ENCODE measurements at regions not wholly inside any gene's neighbourhood (a gene's known extent, or its start where the extent isn't known, plus 50 kb on each side); places are given as distances from the start of the nearest gene placed in this dataset.

DNA sequence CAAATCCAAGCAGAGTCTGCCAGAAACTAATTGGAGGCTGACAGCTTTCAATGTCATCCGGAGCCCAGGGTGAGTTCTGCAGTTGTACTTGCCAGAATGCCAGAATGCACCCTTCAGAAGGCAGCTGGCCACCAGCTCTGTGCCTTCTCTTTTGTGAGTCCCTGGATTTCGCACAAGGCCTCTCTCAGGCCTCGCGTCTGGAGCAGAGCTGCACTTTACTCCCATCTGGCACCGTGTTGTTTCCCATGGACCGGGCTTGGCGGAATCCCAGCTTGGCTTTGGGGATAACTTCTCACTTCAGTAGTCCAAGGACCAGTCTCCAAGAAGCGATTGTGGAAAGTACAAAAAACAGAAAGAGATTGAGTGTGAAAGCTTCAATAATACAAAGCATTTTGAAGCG, 451.3 kb upstream of the KIRREL3 start:
- no peak for DNase-seq

DNA sequence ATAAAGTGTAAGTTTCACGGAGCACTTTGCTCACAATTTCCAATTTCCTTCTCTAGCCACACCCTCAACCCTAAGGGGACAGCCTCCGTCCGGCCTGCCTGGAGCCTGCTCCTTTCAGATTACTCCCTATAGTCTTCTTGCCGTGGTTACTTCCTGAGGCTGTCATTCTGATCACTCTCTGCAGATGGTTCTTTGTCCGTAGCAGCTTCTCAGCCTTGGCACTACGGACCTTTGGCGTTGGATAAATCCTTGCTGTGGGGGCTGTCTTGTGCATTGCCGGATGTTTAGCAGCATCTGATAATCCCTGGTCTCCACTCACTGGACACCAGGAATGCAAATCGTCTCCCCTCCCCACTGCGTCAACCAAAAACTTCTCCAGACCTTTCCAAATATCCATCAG, 447.5 kb upstream of the KIRREL3 start:
- no peak for DNase-seq

DNA sequence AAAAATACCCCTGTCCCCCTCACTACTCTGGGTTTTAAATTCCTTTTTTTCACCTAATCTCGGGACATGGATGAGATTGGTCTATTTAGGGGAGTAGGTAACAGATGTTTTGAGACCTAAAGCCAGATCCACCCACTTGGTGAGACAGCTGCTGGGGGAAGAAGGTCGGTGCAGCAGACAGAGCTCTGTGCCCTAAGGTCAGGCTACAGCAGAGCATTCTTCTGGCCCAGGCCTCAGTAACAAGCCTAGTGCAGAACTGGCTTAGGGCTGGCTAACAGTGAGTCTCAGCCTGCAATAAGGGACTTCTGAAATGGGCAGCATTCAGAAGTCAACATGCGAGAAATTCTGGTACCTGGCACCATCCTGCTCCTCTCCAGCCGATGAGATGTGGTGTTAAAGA, 444.9 kb upstream of the KIRREL3 start:
- DNase-seq: no peak

DNA sequence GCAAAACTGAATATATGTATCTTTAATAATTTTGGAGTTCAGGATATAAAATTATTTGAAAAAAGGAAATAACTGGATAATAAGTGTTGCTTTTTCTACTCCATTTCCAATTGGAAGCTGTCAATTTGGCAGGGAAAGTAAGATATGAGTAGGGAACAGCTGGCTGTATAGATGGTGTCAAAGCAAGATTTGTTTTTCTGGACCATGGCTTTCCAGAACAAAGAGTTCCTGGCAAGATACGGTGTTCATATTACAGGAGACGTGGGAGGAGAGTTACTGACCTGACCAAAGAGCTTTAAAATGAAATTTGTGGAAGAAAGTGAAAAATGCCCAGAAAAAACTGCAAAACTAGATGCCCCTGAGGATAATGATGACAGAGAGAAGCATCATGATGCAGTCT, 442.7 kb upstream of the KIRREL3 start:
- DNase-seq: no peak

DNA sequence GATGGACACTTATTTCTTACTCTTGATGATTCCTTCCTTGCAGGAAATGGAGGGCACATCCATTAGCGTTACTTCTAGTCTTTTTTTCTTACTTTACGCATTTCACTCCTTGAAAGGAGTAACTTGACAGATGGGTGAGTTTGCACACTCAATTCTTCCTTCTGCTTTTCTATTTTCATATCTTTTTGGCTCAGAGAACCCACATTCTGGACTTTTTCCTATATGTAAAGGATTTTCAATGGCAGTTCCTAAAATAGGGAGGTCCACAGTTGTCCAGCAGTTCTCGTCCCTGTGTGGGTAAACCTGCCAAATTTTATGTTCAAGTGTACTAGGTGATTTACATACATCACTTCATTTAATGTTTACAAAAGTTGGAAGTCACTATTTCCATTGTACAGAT, 440.0 kb upstream of the KIRREL3 start:
- DNase-seq: no peak

DNA sequence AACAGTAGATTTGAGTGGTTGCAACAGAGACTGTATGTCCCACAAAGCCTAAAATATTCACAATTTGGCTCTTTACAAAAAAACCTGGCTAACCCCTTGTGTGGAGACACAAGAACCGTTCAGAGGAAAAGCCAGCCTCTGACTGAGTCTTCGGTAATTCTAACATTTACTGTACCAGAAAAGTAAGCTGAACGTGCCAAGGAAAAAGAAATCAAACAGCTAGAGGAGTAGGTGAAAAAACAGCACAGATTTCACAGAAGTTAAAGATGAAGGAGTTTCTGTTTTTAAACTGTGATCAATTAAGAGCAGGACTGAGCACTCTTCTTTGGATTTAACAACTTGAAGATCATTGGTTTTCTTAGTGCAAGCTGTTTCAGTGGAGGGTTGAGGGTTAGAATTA, 424.7 kb upstream of the KIRREL3 start:
- no peak for DNase-seq

DNA sequence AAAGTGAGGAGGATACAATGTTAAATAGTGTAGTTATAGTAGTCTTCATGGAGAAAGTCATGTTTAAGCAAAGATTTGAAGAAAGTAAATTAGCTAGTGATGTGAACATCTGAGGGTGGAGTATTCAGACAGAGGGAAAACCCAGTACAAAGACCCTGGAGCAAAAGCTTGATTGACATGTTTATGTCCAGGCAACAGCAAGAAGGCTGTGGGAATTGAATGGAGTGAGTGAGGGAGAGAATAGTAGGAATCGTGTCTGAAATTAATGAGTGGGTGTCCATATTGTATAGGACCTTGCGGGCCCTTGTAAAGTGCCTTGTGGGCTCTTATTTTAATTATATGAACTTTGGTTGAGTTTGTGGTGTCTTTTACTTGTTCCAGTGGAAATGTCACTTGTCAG, 424.1 kb upstream of the KIRREL3 start:
- DNase-seq: no peak

DNA sequence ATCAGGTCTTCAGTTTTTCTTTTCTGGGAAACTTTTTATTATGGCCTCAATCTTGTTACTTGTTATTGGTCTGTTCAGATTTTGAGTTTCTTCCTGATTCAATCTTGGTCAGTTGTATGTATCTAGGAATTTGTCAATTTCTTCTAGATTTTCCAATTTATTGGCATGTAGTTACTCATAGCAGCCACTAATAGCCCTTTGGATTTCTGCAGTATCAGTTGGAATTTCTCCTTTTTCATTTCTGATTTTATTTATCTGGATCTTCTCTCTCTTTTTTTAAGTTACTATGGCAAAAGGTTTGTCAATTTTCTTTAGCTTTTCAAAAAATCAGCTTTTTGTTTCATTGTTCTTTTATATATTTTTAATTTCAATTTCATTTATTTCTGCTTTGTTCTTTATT, 419.6 kb upstream of the KIRREL3 start:
- DNase-seq: no peak

DNA sequence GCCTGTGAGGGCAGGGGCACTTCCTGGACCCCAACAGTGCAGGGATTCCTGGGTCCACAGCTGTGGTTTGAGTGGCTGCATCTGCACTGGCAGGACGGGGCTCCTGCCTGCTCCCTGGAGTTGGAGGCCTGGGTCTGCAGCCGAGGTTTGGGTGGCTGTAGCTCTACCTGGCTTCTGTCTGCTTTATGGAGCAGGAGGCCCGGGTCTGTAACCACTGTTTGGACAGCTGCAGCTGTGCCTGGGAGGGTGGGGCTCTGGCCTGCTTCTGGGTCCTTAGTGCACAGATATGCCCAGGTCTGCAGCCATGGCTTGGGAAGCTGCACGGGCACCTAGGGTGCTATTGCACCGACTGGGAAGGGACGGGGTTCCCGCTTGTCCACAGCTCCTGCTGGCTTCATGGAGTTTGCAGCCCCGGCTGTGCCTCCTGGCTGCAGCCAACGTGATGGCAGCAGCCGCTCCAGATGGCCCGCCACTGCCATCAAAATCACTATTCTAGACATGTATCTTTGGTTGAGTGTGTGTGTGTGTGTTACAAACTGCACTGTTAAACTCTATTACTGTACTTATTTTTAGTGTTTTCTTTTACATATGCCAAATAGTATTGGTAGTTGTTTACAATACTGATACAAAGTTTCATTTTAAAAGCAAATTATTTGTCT, 412.3 kb upstream of the KIRREL3 start:
- DNase-seq: no peak

DNA sequence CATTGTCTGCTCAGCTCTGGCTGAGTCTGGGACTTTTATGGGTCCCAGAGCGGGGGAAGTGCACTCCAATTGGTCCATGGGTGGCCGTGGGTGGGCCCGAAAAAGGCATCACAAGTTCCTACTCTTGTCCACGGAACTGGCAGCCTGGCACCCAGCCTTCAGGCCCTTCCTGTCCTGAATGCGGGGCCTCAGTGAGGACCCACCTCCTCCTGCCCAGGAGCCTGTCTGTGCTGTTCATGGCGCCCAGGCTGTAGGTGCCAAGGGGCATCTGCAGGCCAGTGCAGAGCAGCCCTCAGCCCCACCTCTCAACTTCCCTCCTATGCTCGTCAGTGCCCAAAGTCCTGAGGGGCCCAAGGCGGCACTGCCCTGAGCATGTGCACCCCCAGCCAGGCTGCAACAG, 411.7 kb upstream of the KIRREL3 start:
- DNase-seq: no peak

DNA sequence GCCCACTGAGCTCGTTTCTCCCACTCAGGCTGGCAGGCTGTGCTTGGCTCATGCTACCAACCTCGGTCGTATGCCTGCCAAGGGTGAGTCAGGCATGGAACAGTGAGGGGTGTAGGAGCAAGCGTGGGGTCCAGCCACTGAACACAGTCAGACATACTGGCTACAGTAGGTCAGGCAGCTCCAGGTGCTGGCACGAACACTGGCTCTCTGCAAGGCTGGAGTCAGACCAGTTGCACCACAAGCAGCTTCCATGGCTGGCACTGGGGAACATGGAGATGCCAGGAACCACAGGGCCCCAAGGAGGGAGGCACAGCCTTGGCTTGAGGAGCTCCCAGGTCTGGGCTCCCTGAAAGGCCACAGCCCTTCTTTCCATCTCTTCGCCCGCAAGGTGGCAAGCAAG, 410.7 kb upstream of the KIRREL3 start:
- DNase-seq: no peak

DNA sequence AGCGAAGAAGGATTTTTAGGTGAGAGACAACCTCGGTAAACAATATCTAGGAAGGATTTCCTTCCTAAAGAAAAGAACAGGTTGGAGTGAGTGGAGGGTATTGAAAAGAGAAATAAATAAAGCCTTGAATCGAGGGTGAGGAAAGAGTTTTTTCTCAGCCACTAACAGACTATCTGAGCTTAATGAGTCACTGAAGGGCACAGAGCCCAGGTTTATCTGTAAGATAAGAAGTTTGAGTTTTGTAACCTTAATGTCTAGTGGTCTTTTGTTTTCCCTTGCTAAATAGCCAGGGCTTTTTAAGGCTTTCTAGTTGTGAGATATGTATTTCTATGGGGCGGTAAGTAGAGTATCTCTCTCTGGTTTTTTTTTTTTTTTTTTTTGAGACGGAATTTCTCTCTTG, 394.5 kb upstream of the KIRREL3 start:
- DNase-seq: no peak

DNA sequence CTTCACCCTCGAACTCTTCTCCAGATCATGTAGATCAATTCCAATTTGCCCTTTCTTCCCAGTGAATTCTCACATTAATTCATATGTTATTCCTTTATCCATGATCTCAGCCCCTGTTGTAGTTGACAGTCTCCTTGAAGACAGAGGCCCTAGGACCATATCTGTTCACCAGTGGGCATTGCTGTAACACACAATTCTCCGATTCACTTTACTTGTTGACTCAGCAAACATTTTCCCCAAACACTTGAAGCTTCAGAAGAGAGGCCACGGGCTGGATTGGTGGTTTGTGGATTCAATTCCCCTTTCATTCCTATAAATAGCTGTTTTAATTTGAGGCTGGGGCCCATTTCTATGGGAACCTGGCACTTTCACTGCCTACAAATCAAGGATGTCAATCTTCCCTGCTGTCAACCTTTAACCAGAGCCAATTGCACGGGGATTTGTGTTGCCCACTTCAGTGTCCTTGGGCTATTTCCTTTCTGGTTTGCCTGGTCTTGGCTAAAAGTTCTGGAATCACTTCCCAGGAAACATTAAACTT, 393.0 kb upstream of the KIRREL3 start:
- DNase-seq: no peak

DNA sequence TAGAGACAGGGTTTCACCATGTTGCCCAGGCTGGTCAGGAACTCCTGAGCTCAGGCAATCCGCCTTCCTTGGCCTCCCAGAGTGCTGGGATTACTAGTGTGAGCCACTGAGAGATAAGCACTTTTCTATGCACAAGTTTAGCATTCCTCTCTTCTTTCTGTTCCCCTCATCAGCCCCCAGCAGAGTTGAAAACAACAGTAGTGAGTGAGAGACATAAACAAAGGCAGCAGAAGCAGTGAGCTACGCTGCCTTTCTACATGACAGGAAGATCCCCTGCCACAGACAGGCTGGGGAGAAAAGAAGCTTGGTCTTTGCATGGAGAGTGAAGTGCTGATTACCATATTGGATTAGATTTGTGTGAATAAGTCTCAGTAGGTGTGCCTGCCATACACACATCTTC, 392.0 kb upstream of the KIRREL3 start:
- DNase-seq: no peak

DNA sequence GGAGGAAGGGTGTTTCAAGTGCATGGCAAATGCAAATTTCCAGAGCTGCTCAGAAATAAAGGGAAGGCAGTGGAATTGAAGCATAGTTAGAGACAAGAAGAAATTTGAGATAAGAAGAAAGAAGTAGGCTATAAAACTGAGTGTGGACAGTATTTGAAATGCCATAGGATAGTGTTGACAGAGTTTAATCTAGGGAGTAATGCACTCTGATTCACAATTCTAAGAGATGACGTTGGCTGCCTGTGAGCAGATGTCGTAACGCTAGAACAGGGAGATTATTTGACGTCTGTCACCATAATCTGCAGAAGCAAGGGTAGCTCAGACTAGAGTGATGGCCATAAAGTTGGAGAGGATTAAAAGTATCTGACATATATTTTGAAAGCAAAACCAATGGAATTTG, 389.9 kb upstream of the KIRREL3 start:
- no peak for DNase-seq

DNA sequence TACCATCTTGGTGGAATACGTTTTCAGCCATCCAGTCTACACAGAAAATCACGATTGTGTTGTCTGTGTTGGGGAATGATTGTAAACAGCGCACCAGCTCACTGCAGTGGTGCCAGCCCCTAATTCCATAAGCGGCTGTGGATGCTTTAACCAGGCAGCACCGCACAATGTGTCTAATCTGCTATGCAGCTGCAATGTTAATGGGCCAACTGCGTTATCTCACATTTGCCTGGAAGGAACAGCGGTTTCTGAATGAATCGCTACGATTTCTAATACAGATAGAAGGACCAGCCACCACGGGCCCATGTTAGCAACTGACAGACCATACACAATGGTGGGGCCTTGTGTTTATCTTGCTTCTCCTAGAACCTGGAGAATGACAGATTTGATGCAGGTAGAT, 384.5 kb upstream of the KIRREL3 start:
- DNase-seq: no peak

DNA sequence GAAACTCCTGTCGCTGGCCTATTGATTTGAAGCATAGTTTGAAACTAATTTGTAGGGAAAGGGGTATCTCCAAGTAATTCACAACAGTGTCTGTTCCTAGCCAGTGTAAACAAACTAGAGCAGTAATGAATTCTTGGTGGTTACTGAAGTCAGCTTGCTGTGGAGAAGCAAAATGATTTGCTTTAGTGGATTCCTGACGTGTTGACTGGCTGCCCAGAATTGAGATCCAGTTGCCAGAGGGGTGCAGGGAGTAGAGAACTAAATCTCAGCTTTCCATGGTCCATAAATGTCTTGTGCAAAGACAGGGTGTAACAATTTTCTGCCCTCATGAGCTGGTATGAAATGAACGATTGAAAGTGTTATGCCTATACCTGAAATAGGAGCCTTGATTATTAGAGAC, 382.5 kb upstream of the KIRREL3 start:
- DNase-seq: no peak

DNA sequence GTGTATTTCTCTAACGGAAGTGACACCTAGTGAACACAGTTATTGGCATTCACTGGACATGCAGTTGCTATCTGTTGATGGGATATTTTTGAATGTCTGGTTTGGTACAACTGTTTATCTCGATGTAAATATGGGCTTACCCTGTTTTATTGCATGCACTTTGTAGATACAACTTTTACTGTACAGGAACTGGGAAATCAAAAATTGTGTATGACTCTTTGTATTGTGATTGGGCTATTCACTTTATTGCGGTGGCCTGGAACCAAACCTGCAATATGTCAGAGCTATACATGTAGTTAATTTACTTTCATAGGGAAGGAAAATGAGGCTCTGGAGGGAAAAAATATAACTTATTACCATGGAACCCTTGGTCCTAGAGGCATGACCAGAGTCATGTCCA, 380.7 kb upstream of the KIRREL3 start:
- DNase-seq: no peak

DNA sequence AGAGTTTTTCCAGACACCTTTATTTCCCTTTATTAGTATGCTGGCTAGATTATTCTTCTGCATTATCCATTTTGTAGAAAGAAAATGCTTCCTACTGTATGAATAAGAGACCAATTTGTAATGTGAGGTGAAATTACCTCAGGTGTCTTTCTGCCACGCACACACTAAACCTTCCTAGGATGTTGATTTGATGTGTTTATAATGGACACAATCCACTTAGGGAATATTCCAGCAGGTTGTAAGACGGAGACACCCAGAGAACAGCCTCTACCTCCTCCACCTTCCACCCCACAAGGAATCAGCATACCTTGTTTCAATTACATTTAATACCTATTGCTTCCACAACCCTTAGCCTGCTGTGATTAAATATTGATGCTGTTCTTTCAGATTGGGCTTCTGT, 379.1 kb upstream of the KIRREL3 start:
- DNase-seq: no peak

DNA sequence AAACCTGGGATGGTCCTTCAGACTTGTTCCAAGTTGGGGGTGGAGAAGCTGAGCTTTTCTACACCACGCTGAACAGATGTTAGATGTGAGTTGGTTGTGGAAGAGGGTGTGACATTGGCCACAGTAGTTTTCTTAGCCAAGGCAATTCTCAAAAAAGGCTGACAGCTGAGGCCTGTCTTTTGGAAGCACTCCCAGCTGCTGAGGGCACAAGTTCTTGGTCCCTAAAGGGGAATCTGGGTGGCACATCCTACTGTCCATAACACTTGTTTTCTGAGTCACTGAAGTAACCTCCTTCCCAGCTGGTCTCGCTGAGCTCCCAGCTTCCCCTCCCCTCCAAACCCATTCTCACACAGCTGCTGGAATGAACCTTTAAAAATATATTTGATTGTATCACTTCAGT, 375.7 kb upstream of the KIRREL3 start:
- no peak for DNase-seq

DNA sequence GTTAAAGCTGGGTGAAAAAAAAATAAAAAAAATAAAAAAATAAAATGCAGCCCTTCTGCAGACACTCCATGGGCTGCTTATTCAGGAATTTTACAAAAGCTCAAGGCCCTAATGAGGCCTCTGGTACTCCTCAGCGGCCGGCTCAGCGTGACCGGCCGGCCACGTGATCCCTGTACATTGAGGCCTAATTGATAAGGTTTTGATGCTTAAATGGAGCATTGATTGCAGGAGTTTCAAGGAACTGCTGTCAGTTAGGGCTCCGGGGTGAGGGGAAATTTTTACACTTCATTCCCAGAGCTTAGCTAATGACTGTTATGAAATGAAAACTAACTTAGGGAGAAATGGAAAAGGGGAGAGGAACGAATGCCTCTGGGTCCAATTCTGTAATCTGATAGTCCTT, 368.8 kb upstream of the KIRREL3 start:
- DNase-seq: no peak

DNA sequence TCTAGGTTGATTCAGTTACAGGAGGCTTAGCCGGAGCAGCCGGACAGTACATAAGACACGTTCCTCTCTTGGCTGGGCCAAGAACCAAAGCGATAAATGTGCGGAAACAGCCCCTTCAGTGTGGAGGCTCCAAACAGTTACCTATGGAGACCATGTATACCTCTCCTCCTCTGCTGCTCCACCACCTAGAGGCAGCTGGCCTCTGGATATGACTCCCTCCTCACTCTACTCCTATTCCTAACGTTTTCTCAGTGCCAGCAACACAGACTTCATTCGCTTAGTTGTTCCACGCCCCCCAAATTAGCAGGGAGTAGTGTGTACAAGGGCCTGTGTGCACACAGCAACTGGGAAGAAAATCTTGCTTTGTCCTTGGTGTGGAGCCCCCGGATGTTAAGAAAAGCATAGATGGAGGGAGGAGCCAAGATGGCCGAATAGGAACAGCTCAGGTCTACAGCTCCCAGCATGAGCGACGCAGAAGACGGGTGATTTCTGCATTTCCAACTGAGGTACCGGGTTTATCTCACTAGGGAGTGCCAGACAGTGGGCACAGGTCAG, 362.3 kb upstream of the KIRREL3 start:
- DNase-seq: no peak

DNA sequence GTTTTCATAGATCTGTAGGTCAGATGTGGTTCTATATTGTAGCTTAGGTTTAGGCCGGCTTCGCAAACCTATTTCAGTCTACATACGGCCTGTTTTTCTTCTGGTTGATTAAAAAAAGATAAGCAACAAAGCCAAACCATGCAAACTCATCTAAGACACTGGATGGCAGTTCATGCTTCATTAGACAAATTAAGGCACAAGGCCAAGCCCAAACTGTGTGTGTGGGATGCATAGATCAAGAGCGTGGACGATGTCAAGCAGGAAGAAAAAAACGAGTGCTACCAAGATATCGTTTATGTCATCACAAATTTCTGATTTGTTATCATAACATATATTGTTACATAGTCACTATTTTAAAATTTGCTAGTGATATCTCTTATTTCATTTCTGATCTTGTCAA, 357.6 kb upstream of the KIRREL3 start:
- DNase-seq: no peak

DNA sequence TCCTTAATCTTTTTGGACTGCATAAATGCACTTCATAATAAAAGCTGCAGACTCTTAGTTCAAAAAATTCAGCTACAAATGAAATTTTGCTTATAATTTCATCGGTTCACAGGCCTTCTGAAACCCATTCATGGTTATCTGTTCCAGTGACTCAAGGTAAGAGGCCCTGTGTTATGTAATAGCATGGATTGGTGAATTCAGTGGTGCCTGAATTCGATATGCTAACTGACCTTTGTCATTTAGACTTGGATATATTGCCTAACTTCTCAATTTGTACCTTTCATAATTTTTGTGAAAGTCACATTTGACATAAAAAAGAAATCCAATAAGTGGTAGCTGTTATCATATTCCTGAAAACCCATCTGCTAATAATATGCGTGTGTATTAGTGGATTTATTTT, 349.9 kb upstream of the KIRREL3 start:
- DNase-seq: no peak

DNA sequence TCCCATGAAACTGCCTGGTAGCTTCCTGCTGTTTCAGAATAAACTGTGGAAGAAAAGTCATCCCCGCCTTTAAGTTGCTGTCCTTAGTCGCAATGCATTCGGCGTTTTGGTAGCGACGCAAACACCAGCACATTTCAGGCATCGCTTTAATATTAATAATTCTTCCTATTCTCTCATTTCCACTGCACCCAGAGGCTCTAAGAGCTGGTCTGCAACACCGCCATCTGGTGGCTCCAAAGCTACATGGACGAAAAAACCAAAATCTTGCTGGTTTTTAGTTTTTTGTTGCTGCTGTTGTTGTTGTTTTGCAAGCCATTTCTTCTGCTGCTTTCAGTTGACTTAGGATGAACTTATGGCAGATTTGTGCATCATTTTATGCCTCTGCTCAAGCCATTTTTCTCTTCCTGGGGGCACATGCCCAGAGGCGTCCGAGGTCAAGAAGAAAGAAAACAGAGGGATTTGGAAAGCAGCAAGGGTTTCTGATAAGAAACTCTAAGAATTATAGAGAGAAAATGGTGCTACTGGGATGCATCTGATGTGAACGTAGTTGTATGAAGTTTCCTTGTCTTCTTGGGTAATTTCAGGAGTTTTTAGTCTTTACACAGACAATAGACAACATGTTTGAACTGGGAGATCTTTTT, 345.4 kb upstream of the KIRREL3 start:
- DNase-seq: no peak

Data from activated CD4-positive, CD25-positive, alpha-beta regulatory T cell treated with anti-CD3 and anti-CD28 coated beads, Interleukin-2, amount 50 U/mL, for 72 hours (primary cell).